Muscle layer of duodenum (tissue), 2 donors: ENCODE measurements at regions not wholly inside any gene's neighbourhood (a gene's known extent, or its start where the extent isn't known, plus 50 kb on each side); places are given as distances from the start of the nearest gene placed in this dataset.

Experiments used
- H3K27ac ChIP-seq: one replicate; pipeline ENCODE4 v1.7.0; 2013; ENCODE audit warnings: mild to moderate bottlenecking, low read length
- H3K27me3 ChIP-seq: one replicate; pipeline ENCODE4 v1.7.0; 2013; ENCODE audit warnings: low read depth, mild to moderate bottlenecking, control low read depth, low read length
- H3K36me3 ChIP-seq, 2 donors: one replicate each; pipeline ENCODE4 v1.7.0; 2013; ENCODE audit warnings: low read length in 2 of 2, control low read depth in 1 of 2, mild to moderate bottlenecking in 1 of 2; ENCODE audit not compliant: insufficient read depth in 2 of 2, control insufficient read depth in 1 of 2
- H3K4me1 ChIP-seq, 2 donors: one replicate each; pipeline ENCODE4 v1.7.0; 2013; ENCODE audit warnings: low read length in 2 of 2, mild to moderate bottlenecking in 2 of 2, control low read depth in 1 of 2, moderate library complexity in 1 of 2; ENCODE audit not compliant: insufficient read depth in 2 of 2, control insufficient read depth in 1 of 2
- H3K4me3 ChIP-seq, 2 donors: one replicate each; pipeline ENCODE4 v1.7.0; 2013; ENCODE audit warnings: low read length in 2 of 2, low read depth in 1 of 2, mild to moderate bottlenecking in 1 of 2
- H3K9me3 ChIP-seq, 2 donors: one replicate each; pipeline ENCODE4 v1.7.0; 2013; ENCODE audit warnings: low read length in 2 of 2, control low read depth in 1 of 2, mild to moderate bottlenecking in 1 of 2; ENCODE audit not compliant: control insufficient read depth in 1 of 2
- donor health status: healthy.

GRCh38 chr2:212929116-212929515, 222.3 kb downstream of the IKZF2 start:
- Histone ChIP-seq H3K4me3 (no peak overlapping the region), H3K27me3 (no peaks in the 10 kb centered on the region), H3K4me1 (no peaks in the 10 kb centered on the region), H3K36me3 (no peaks in the 10 kb centered on the region), H3K27ac (no peak overlapping the region), H3K9me3 (peaks cover 0 to 3% of the 10 kb centered on the region in 2 donors)

GRCh38 chr2:212928681-212929080, 222.7 kb downstream of the IKZF2 start:
- H3K27me3 ChIP-seq = no peaks in the 10 kb centered on the region
- no peak overlapping the region for H3K4me3 ChIP-seq

DNA sequence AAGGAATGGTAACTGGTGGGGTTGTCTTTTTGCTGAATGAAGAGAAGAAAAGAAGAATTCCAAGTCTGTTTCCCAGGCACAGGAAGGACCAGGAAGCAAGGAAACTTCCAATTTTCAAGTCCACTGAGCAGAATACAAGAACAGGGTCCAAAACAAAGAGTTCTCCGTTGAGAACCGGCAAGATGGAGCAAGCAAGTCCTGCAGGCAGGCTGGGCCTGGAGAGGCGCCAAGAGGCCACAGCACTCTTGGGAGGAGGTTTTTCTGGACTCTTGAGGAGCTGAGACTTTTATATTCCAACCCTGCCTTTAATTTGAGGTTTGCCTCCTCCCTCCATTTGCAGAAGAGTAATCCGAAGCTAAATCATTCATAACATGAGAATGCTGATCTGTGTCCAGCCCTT, 224.5 kb downstream of the IKZF2 start:
- Histone ChIP-seq H3K9me3 (peaks cover 0 to 3% of the 10 kb centered on the region in 2 donors), H3K36me3 (no peaks in the 10 kb centered on the region), H3K4me3 (no peak overlapping the region), H3K27me3 (no peaks in the 10 kb centered on the region), H3K4me1 (no peaks in the 10 kb centered on the region), H3K27ac (no peak overlapping the region)

More at GRCh38 chr2:212928681-212929080, 222.7 kb downstream of the IKZF2 start:
- Histone ChIP-seq H3K36me3 (no peaks in the 10 kb centered on the region), H3K4me1 (no peaks in the 10 kb centered on the region), H3K27ac (no peak overlapping the region), H3K9me3 (peaks cover 0 to 3% of the 10 kb centered on the region in 2 donors)

- no peaks in the 10 kb centered on the region for H3K36me3 ChIP-seq
- peaks cover 0 to 3% of the 10 kb centered on the region in 2 donors for H3K9me3 ChIP-seq
- H3K27me3 ChIP-seq = no peaks in the 10 kb centered on the region
- no peak overlapping the region for H3K27ac ChIP-seq
- no peak overlapping the region for H3K4me3 ChIP-seq
- no peaks in the 10 kb centered on the region for H3K4me1 ChIP-seq
Observed at GRCh38 chr2:212923393-212923792, 228.0 kb downstream of the IKZF2 start.

DNA sequence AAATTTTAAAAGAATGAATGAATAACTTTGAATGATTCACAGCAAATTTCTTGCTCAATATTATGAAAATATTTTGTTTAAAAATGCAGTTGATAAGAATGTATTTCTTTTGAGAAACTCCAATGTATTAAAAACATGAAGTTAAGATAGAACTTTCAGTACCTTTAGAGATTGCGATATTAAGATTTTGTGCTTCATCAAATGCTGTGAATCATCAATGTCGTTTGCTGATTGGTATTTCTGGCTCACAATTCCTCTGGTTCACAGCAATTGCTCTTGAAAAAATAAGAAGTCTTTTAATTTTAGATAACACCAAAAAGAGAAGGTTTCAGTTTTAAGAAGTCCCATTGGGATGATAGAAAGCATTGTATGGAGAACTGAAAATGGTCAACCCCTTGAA, 228.7 kb downstream of the IKZF2 start:
- Histone ChIP-seq H3K4me3 (no peak overlapping the region), H3K27ac (no peak overlapping the region)

DNA sequence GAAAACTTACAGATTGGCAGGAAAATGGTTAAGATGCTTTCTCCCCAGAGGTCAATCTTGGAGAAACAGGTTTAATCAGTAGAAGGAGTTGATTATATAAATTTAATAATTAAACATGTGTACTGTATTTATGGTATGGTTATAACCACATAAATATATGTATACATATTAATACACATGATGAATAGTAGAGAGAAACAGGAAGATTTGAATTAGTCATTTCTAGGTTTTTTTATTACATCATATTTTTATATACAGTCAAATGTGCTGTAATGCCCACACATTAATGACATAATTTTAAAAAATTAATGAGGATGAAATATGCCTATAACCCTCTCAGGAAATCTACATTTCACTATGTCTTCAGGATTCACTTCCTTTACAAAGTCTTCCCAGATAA, 229.7 kb downstream of the IKZF2 start:
- Histone ChIP-seq H3K9me3 (peaks cover 0 to 3% of the 10 kb centered on the region in 2 donors), H3K27me3 (no peaks in the 10 kb centered on the region), H3K4me1 (no peaks in the 10 kb centered on the region), H3K36me3 (no peaks in the 10 kb centered on the region), H3K4me3 (no peak overlapping the region), H3K27ac (no peak overlapping the region)

More for the DNA sequence above, 228.7 kb downstream of the IKZF2 start:
- Histone ChIP-seq H3K27me3 (no peaks in the 10 kb centered on the region), H3K9me3 (peaks cover 0 to 3% of the 10 kb centered on the region in 2 donors), H3K36me3 (no peaks in the 10 kb centered on the region), H3K4me1 (no peaks in the 10 kb centered on the region)

- H3K27ac ChIP-seq = no peak overlapping the region
- no peak overlapping the region for H3K4me3 ChIP-seq
- H3K4me1 ChIP-seq = no peaks in the 10 kb centered on the region
- peaks cover 0 to 3% of the 10 kb centered on the region in 2 donors for H3K9me3 ChIP-seq
- H3K27me3 ChIP-seq = no peaks in the 10 kb centered on the region
- H3K36me3 ChIP-seq = no peaks in the 10 kb centered on the region
Observed at GRCh38 chr2:212921061-212921460, 230.4 kb downstream of the IKZF2 start.

GRCh38 chr2:212919238-212919637, 232.2 kb downstream of the IKZF2 start:
- Histone ChIP-seq H3K27me3 (no peaks in the 10 kb centered on the region), H3K9me3 (no peaks in the 10 kb centered on the region), H3K4me1 (no peaks in the 10 kb centered on the region), H3K27ac (no peak overlapping the region), H3K36me3 (no peaks in the 10 kb centered on the region), H3K4me3 (no peak overlapping the region)

- Histone ChIP-seq H3K4me1 (no peaks in the 10 kb centered on the region), H3K27ac (no peak overlapping the region), H3K36me3 (no peaks in the 10 kb centered on the region), H3K4me3 (no peak overlapping the region), H3K27me3 (no peaks in the 10 kb centered on the region), H3K9me3 (no peaks in the 10 kb centered on the region)
Observed at GRCh38 chr2:212918336-212918735, 233.1 kb downstream of the IKZF2 start.

- Histone ChIP-seq H3K27ac (no peak overlapping the region), H3K36me3 (no peaks in the 10 kb centered on the region), H3K4me1 (no peaks in the 10 kb centered on the region), H3K9me3 (no peaks in the 10 kb centered on the region), H3K4me3 (no peak overlapping the region), H3K27me3 (no peaks in the 10 kb centered on the region)
Observed at GRCh38 chr2:212915121-212915782, 236.2 kb downstream of the IKZF2 start.

- Histone ChIP-seq H3K4me1 (no peaks in the 10 kb centered on the region), H3K36me3 (no peaks in the 10 kb centered on the region), H3K27ac (no peak overlapping the region), H3K9me3 (no peaks in the 10 kb centered on the region), H3K27me3 (no peaks in the 10 kb centered on the region), H3K4me3 (no peak overlapping the region)
Observed at GRCh38 chr2:212914392-212914791, 237.0 kb downstream of the IKZF2 start.
